HEK293T (cell line): ENCODE measurements at regions not wholly inside any gene's neighbourhood (a gene's known extent, or its start where the extent isn't known, plus 50 kb on each side); places are given as distances from the start of the nearest gene placed in this dataset.

Experiments
- FOXM1 ChIP-seq: fragments of 450-650 bp; IDR thresholded peaks from 2 replicates; pipeline ENCODE4 v1.6.1; 2017; ENCODE audit warnings: mild to moderate bottlenecking, borderline replicate concordance
- HDGF ChIP-seq: fragments of 450-650 bp; IDR thresholded peaks from 2 replicates; pipeline ENCODE4 v1.6.1; 2017; ENCODE audit warnings: antibody characterized with exemption, borderline replicate concordance
- SP1 ChIP-seq: fragments of 450-650 bp; IDR thresholded peaks from 2 replicates; pipeline ENCODE4 v1.6.1; 2017
- TARDBP ChIP-seq: fragments of 450-650 bp; IDR thresholded peaks from 2 replicates; pipeline ENCODE4 v1.6.1; 2016

DNA sequence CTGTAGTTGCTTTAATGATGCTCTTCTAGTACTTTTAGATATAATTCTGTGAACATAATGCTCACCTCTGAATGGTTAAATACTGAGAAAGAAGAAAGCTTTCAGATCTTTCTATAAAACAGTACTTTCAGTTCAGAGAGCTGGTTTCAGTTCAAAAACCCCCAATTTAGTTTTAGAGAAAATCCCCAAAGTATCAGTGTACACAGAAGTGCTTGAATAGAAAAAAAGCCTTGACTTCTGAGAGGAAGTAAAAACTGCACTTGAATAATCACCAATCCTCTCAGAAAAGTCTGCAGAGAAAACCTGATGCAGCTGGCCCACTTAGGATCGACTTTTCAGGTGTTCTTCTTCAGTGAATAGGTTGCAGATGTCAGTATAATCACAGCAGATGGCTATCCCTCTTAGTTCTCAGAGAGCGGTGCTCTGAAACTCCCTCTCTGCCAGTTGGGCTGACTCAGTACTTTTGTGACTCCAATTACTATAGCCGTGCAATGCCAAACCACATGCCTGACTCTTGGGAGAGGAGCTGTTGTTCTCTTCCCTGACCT, 616.3 kb downstream of the LRFN5 start:
- TF ChIP-seq FOXM1 = no peak
- TF ChIP-seq SP1 = no peak
- TF ChIP-seq TARDBP = no peak
- no peak for TF ChIP-seq HDGF
